HepG2 (cell line): ENCODE measurements at regions not wholly inside any gene's neighbourhood (a gene's known extent, or its start where the extent isn't known, plus 50 kb on each side); places are given as distances from the start of the nearest gene placed in this dataset.

Source experiments
- ESRRA ChIP-seq: sonication (generic); formaldehyde crosslinking; IDR thresholded peaks from 2 replicates; pipeline ENCODE4 v1.5.1; 2020; ENCODE audit warnings: mild to moderate bottlenecking, low read depth, missing genetic modification reagents
- HOXA3 ChIP-seq: sonication (generic); formaldehyde crosslinking; IDR thresholded peaks from 2 replicates; pipeline ENCODE4 v1.5.0; 2020; ENCODE audit warnings: missing genetic modification reagents
- KAT7 ChIP-seq: IDR thresholded peaks from 2 replicates; pipeline ENCODE4 v1.6.1; 2018; ENCODE audit warnings: borderline replicate concordance, missing compliant biosample characterization
- SETDB1 ChIP-seq: sonication (generic); formaldehyde crosslinking; IDR thresholded peaks from 2 replicates; pipeline ENCODE4 v1.5.1; 2020; ENCODE audit warnings: missing genetic modification reagents, mild to moderate bottlenecking, borderline replicate concordance
- SMYD3 ChIP-seq: sonication (generic); formaldehyde crosslinking; IDR thresholded peaks from 2 replicates; pipeline ENCODE4 v1.8.1; 2023; ENCODE audit warnings: mild to moderate bottlenecking, missing genetic modification reagents
- SP140L ChIP-seq: sonication (generic); formaldehyde crosslinking; IDR thresholded peaks from 2 replicates; pipeline ENCODE4 v1.4.0; 2020; ENCODE audit warnings: missing genetic modification reagents, borderline replicate concordance
- ZBED4 ChIP-seq: sonication (generic); formaldehyde crosslinking; IDR thresholded peaks from 2 replicates; pipeline ENCODE4 v1.4.0; 2020; ENCODE audit warnings: missing genetic modification reagents, borderline replicate concordance
- ZBTB21 ChIP-seq: sonication (generic); formaldehyde crosslinking; IDR thresholded peaks from 2 replicates; pipeline ENCODE4 v1.4.0; 2020; ENCODE audit warnings: missing genetic modification reagents
- ZNF24 ChIP-seq: fragments of 450-650 bp; IDR thresholded peaks from 2 replicates; pipeline ENCODE4 v1.6.1; 2017; ENCODE audit warnings: antibody characterized with exemption, mild to moderate bottlenecking
- ZNF318 ChIP-seq: sonication (generic); formaldehyde crosslinking; IDR thresholded peaks from 2 replicates; pipeline ENCODE4 v1.4.0; 2020; ENCODE audit warnings: mild to moderate bottlenecking, missing genetic modification reagents
- ZNF331 ChIP-seq: sonication (generic); formaldehyde crosslinking; IDR thresholded peaks from 2 replicates; pipeline ENCODE4 v1.4.0; 2020; ENCODE audit warnings: missing genetic modification reagents
- ZNF580 ChIP-seq: IDR thresholded peaks from 2 replicates; pipeline ENCODE4 v1.6.1; 2016; ENCODE audit warnings: low read depth, borderline replicate concordance
- ZNF724P ChIP-seq: sonication (generic); formaldehyde crosslinking; IDR thresholded peaks from 2 replicates; pipeline ENCODE4 v1.8.0; 2022; ENCODE audit warnings: missing genetic modification reagents, borderline replicate concordance
- ZNF841 ChIP-seq: sonication (generic); formaldehyde crosslinking; IDR thresholded peaks from 2 replicates; pipeline ENCODE4 v1.8.1; 2023; ENCODE audit warnings: missing genetic modification reagents, borderline replicate concordance
- ZNF883 ChIP-seq: sonication (generic); formaldehyde crosslinking; IDR thresholded peaks from 2 replicates; pipeline ENCODE4 v1.5.1; 2020; ENCODE audit warnings: mild to moderate bottlenecking, missing genetic modification reagents; ENCODE audit errors: not compliant biosample characterization

- TF ChIP-seq ZBED4 (CRISPR knock-in tag) (no peak), HOXA3 (CRISPR knock-in tag) (peak; percentile 34; the same call in 1 of the 2 replicates), ZNF24 (no peak), ZNF580 (CRISPR knock-in tag) (no peak; the same call in none of the 2 replicates), ZNF724P (CRISPR knock-in tag) (no peak), SP140L (CRISPR knock-in tag) (no peak), ESRRA (0 out of 2 replicates have a peak, but pooled peaks have one; percentile 22), ZNF883 (CRISPR knock-in tag) (no peak), ZNF331 (CRISPR knock-in tag) (0 out of 2 replicates have a peak, but pooled peaks have one; percentile 35), KAT7 (CRISPR knock-in tag) (no peak), ZNF318 (CRISPR knock-in tag) (no peak), SETDB1 (no peak), SMYD3 (CRISPR knock-in tag) (no peak), ZNF841 (no peak), ZBTB21 (no peak)
Measured at GRCh38 chr20:50294164-50295088, 103.8 kb downstream of the CEBPB start (continued).
